BJ (cell line): ENCODE measurements at regions not wholly inside any gene's neighbourhood (a gene's known extent, or its start where the extent isn't known, plus 50 kb on each side); places are given as distances from the start of the nearest gene placed in this dataset.

ENCODE experiments used
- CTCF ChIA-PET: fragments of 350-600 bp; formaldehyde crosslinking; extraction: SDS; loops from one replicate; lab custom pipeline; 2021; ENCODE audit warnings: antibody characterized with exemption, inconsistent platforms; lab: Yijun Ruan, JAX
- POLR2A ChIA-PET: fragments of 300-600 bp; sonication (Branson Sonifier 250); formaldehyde crosslinking; extraction: SDS; loops from one replicate; lab custom pipeline; 2021; ENCODE audit warnings: antibody characterized with exemption; lab: Charles Lee
- DNase-seq: peaks from one replicate; pipeline ENCODE4 v3.0.0-alpha.2; 2011; ENCODE audit warnings: low read depth
- H3K27me3 ChIP-seq: 2 replicates; pipeline ENCODE4 v1.6.0; 2011; ENCODE audit warnings: low read length; ENCODE audit not compliant: control insufficient read depth, insufficient read depth
- H3K36me3 ChIP-seq: 2 replicates; pipeline ENCODE4 v1.5.1; 2011; ENCODE audit warnings: low read length; ENCODE audit not compliant: control insufficient read depth, insufficient read depth
- H3K4me3 ChIP-seq: 2 replicates; pipeline ENCODE4 v1.5.1; 2011; ENCODE audit warnings: low read depth, mild to moderate bottlenecking, control low read depth, low read length
- CTCF ChIP-seq: IDR thresholded peaks from 2 replicates; pipeline ENCODE4 v1.5.1; 2011; ENCODE audit warnings: low read depth, mild to moderate bottlenecking, control low read depth, inconsistent platforms, low read length, moderate library complexity; ENCODE audit not compliant: insufficient read depth

- no peak for DNase-seq
- Histone ChIP-seq H3K27me3 (no peaks in the 10 kb centered on the region), H3K36me3 (no peaks in the 10 kb centered on the region), H3K4me3 (no peak overlapping the region)
- ChIA-PET POLR2A (no interaction called here), CTCF (no interaction called here)
- no peak for TF ChIP-seq CTCF
Measured at GRCh38 chr2:199509403-199509802, 51.7 kb upstream of the SATB2 start.
